ENCODE measurements at regions not wholly inside any gene's neighbourhood (a gene's known extent, or its start where the extent isn't known, plus 50 kb on each side); places are given as distances from the start of the nearest gene placed in this dataset.

DNA sequence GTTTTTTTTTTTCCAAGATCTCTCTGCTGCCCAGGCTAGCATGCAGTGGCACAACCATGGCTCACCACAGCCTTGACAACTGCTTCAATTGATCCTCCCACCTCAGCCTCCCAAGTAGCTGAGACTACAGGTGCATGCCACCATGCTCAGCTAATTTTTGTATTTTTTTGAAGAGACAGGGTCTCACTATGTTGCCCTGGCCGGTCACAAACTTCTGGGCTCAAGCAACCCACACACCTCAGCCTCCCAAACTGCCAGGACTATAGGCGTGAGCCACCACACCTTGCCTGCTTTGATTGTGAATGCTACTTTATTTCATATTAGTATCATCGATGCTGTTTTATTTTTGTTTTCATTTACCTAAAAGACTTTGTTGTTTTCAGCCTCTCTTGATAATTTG, 81.5 kb upstream of the GNAZ start:
- no peak for TF ChIP-seq GATA2 (IDR thresholded peaks at IDR 0.05; ENCODE audit: low read depth, low read length)
- TF ChIP-seq GATA3 (IDR thresholded peaks at IDR 0.05; ENCODE audit: low read depth, low read length), result no peak

All from SH-SY5Y (cell line).